Right renal pelvis (tissue), 4 donors: ENCODE measurements at regions not wholly inside any gene's neighbourhood (a gene's known extent, or its start where the extent isn't known, plus 50 kb on each side); places are given as distances from the start of the nearest gene placed in this dataset.

ENCODE experiments used
- DNase-seq, 4 donors: peaks; one replicate each; pipeline ENCODE4 v3.0.0-alpha.2; 2013; ENCODE audit warnings: low read depth in 4 of 4, low spot score in 3 of 4, missing footprints in 1 of 4

DNA sequence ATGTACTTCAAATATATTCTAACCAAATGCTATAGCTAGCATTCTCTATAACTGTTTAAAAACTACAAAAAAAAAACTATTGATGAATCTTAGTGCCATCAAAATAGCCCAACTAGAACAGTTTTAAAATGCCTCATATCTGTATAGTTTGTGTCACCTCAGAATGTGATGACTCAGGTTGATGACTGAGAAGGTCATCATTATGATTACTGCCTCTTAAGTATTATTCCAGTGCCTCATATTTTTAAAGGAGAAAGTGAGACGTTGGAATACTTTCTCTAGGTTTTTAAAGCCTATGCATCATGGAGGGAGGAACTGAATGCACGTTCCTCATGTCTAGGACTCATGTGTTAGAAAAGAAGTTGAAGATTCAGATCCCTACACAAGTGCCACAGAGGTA is 88.2 kb downstream of the TMA16 start:
- DNase-seq, result no peak

DNA sequence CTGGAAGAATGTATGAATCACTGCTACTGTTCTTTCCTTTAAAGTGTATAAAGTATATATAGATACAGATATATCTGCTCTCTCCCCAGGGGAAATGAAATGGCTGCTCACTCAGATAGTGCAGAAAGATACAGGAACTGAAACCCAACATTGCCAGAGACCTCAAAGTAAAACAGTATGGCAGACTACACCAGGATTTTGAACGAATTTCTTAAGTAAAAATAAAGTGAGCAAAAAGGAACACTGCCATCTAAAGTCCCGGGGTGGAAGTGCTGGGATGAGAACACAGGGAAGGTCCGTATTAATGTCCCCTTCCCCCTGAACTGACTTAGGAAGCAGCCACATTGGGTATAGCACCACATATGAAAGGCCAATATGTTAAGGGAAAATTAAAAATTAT is 93.4 kb downstream of the TMA16 start:
- no peak for DNase-seq

DNA sequence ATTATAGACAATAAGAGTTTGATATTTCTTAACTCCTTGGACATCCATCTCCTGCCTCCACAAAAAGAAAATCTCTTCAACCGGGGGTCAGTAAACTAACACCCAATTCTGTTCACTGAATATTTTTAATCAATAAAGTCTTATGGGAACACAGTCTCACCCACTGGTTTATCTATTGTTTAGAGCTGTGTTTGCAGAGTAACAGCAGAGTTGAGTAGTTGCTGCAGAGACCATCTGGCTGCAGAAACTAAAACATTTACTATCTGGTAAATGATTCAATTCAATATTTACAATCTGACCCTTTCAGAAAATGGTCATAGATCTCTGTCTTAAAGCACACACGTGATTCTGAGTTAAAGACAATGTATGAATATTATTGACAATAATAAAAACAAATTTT is 94.0 kb downstream of the TMA16 start:
- no peak for DNase-seq

DNA sequence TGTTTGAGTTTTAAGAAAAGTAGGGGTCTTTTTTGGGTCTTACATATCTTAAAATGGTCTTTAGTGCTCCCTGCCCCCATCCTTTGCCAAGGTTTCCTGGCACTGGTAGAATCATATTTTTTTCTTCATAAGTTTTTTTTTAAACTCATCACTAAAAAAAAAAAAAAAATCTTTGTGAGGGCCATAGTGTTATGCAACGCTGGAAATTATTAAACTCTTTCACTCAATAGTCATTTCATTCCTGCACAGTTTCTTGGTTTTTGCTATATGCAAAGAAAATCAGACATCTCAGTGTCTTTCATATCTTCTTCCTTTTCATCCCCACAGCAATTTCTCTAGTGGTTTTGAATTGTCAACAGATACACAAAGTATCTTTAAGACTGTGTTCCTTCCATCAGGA is 95.6 kb downstream of the TMA16 start:
- DNase-seq, result no peak

DNA sequence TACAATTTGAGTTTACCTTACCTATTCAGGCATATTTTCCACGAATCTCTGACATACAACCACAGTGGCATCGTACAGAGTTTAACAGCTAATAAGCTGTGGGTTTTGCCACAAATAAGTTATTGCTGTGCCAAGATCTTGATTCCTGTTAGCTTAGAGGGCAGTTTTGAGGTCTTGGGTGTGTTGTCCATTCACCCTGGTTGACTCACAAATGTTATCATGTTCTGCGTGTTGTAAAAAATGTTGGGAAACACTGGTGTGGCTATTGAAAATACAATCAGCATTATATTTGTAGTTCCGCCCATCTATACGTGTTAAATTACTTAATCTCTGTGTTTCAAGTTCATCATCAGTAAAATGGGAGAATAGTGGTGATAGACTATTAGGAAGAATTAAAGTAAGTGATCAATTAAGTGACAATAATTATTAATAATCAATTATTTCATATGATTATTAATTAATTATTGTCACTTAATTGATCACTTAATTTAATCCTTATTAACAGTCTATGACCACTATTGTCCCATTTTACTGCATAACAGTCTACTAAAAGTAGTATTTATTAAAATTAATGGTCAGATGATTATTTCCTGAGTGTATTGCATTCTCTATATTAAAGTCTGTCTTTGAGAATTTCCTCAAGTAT is 96.3 kb downstream of the TMA16 start:
- DNase-seq, result no peak

DNA sequence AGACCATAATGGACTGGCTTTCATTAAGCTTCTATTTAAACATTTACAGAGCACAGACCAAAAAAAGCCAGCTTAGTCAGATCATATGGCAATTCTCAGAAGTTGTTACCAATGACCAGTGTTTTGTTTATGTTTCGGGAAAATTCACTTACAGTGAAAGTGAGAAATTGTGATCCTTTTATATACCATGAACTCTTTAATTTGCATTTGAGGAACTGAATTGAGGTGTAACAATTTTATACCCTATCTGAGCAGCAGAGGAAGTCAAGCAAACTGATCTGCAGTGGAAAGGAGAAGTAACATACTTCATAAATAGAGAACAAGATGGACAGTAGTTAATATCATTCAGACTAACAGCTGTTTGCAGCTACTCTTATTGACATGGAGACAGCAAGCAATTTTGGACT is 97.1 kb downstream of the TMA16 start:
- DNase-seq, result no peak

DNA sequence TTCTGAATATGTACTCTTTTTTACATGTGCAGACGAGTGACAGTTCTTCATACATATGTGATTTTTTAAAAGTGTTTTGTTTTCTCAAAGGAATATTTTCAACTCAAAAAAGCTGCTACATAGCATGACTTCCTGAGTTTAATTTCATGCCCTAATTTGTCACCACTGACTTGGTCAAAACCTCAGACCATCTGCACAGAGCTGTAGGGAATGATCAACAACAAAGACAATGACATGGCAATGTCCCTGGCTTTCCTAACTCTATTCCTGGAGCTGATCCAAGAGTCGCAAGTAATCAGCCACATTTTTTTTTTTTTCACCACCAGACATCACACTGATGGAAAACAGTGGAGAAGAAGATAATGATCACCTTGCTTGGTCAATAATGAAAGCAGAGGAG is 97.7 kb downstream of the TMA16 start:
- DNase-seq, result no peak

DNA sequence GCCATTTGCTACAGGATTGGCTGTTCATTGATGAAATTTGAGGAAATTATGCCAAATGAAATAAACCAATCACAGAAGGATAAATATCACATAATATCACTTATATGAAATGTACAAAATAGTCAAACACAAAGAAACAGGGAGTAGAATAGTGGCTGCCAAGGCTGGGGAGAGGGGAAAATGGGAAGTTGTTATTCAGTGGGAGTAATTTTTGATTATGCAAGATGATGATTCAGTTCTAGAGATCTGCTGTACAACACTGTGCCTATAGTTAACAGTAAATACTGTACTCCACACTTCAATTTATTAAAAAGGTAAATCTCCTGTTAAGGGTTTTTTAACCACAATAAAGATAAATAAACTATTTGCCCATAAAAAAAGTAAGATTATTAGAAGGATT is 101.1 kb downstream of the TMA16 start:
- DNase-seq, result no peak

DNA sequence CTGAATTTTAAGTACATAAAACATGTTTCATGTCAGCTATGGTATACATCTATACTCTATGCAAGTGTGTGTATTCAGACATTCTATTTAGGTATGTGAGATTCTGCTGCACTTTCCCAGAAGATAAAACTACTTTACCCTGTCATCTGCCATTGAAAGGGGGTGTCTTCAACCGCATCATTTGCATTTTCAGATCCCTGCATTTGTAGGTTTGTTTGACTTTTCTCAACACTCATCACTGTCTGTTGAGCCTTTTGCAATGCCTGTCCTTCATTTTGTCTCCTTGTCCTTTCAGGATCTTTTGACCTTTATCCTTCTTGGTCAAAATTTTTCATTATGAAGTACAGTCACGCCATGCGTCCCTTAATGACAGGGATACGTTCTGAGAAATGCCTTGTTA is 103.5 kb downstream of the TMA16 start:
- DNase-seq, result no peak

DNA sequence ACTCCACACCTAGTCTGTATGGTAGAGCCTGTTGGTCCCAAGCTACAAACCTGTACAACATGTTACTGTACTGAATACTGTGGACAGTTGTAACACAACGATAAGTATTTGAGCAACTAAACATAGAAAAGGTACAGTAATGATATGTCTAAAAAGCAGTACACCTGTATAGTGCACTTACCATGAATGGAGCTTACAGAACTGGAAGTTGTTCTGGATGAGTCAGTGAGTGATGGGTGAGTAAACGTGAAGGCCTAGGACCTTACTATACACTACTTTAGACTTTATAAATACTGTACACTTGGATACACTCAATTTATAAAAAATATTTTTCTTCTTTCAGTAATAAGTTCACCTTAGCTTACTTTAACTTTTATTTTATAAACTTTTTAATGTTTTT is 104.0 kb downstream of the TMA16 start:
- DNase-seq, result no peak

DNA sequence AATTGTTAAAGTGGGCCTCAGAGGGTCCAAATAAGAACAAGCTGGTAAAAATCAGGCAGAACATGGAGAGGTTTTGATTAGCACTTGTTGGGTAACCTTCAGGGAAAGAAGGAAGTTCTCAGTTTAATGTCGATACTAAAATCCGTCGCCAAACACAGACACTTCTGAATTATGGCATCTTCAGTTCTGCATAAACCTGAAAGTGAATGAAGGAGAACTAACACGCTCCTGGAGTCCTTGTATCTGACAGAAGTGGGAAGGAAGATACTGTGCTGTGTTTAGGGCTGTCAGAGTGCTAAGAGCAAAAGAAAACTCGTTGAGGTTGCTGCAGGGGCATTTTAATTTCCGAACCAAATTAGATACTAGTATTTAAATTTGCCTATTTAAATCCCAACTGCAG is 106.2 kb downstream of the TMA16 start:
- DNase-seq, result no peak

DNA sequence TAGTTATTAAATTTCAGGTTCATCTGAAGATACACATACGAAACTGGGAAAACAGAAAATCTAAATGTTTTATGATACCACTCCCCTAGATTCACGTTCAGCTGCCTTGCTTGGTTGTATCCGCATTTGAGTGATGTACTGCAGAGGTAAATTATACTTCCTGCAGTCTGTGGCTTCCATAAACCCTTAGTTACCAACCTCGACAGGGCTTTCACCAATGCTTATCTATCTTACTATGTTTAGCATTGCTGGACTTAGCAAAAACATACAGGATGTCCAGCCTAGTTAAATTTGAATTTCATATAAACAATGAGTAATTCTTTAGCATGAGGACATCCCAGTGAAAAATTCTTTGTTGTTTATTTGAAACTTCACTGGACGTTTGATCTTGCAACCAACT is 108.8 kb downstream of the TMA16 start:
- no peak for DNase-seq

DNA sequence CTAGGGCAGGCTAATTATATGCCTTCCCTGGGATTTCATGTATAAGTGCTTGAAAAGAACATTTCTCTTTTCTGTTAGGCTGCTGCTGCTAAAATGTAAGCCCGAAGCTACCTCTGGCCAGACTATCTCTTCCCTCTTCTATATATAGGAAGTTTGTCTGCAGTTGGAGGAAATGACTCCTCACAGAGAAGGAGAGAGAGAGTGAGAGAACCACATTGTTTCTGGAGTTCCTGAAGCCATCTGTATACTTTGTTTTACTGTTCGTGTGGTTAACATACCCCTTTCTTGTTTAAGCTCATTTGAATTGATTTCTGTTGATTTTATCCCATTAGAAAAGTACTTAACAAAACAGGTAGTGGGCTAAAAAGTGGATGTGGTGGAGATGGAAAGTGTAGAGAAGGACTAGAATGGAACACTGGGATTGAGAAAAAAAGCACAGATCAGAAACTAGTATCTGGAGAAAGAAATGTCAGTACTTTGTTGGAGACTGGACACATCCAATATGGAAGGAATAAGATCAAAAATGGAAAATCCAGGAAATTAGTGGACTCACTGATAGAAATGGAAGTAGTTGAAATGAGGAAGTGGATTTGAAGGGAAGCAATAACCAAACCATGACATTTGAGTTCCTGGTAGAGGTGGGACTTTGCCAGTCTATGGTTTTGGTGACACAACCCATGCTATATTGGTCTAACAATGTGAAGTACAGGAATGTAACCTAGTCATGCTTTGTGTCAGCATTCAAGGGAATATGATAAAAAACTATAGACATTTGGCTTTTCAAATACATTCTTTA is 112.6 kb downstream of the TMA16 start:
- no peak for DNase-seq

DNA sequence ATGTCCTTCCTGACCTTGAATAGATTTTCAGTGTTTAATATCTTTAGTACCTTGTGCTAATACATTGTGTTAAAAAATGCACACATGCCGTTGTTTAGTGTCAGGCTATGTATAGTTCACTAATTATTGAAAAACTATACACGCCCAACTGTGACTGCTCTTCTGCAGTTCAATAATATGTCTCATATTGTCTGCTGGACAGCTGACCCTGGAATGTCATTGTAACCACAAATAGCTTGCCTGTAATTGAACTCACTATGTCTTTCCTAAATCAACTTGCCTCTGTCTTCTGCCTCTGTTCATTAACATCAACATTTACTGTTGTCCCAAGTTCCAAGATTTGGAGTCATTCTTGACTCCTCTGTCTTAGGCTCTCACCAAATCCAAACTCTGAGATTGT is 114.5 kb downstream of the TMA16 start:
- no peak for DNase-seq

DNA sequence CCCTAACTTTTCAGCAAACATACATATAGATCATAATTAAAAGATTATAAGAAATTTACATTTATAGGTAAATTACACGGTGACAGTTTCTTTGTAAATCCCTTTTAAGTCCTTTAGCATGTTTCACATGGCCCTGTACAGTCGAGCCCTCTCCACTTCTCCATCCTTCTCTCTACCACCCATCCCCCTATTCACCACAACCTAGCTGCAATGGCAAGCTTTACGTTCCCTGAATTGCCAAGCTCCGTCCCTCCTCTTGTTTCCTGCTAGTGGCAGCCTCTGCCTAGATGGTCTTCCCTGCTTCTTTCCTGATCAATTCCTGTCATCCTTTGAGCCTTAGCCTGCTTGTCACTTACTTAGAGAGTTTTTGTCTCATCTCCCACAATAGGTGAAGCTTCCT is 116.2 kb downstream of the TMA16 start:
- no peak for DNase-seq

DNA sequence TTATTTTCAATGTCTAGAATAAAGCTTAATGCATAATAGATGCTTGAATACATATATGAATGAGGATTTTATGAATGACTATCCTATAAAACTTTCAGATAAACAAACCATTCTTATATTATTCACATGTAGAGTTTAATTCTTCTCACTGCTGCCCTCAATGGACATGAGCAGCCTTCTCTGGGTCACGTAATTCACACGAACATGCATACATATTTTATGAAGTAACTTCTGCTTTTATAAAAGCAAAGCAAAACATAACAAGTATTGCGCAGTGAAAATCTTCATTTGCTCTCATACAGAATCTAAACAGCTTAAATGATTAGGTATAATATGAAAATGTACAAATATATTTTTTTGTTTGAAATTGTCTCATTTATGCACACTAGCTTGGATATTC is 116.7 kb downstream of the TMA16 start:
- DNase-seq, result no peak

DNA sequence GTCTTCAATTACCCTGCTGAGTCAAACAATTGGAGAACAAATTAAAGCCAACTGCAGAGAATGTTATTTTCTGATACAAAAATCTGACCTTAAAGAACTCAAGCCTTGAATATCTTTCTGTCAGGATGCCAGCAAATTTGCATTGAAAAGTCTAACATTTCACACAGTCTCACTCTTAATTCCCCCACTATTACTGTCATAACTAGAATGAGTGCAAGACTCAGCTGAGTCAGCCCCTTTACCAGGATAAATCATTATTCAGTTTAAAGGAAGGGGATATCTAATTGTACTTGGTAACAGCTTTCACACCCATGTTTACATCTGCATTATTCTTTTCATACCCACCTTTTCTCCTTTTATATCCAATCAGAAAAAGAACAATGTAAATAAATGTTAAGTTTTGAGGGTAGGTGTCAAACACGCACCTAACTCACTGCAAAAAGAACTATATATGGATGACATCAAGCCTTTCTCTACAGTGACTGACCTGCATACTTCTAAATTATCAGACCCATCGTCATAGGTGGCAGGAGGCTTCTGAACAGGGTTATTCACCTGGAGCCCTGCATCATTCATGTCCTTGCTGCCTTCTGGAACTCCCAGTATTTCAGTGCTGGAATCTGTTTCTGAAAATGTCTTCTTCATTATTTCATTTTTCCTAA is 117.4 kb downstream of the TMA16 start:
- no peak for DNase-seq

DNA sequence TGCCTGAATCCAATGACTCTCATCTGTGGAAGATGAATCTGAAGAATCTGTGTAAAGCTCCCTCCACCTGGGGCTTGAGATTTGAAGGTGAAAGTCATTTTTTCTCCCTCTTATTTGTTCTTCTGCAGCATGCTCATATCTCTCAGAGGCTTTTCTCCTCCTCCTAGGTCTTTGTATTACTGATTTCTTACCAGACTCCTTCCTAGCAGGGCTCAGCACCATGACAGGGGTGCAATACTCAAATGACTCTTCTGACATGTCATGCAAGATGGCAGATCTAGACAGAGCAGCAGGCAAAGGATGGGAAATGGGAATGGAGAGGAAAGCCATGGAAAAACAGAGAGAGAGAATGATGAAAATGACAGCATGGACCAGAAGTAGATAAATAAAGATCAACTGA is 118.3 kb downstream of the TMA16 start:
- no peak for DNase-seq

DNA sequence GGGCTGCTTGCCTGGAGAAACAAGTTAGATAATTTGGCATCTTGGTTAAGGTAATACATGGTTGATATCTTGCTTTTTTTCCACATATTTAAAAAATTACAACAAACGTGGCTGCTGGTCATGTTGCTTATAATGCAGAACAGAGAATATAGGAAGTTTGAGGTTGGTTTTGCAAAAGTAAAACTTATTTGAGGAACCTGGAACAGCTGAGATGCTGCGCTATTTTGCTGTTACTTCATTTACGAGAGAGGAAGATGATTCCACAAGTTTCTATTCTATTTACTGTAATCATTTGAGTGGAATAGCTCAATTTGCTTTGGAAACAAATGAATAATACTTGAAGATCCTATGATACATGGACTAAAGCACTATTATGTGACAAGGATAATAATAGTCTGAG is 118.9 kb downstream of the TMA16 start:
- no peak for DNase-seq

DNA sequence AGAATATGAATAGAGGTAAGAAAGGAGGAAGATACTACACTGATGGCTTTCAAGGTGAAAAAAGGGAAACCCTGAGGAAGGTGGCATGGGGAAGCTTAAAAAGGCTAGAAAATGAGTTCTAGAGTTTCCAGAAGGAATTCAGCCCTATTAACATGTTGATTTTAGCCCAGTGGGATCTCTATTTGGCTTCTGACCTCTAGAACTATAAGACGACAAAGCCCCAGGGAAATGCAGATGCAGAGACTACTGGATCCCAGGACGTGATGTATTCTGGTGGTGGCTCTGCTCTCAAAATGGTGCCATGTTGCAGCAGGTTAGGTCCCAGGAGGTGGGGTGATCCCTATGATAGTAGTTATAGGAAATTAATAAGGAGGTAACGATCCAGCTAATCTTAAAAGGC is 120.4 kb downstream of the TMA16 start:
- DNase-seq, result no peak

DNA sequence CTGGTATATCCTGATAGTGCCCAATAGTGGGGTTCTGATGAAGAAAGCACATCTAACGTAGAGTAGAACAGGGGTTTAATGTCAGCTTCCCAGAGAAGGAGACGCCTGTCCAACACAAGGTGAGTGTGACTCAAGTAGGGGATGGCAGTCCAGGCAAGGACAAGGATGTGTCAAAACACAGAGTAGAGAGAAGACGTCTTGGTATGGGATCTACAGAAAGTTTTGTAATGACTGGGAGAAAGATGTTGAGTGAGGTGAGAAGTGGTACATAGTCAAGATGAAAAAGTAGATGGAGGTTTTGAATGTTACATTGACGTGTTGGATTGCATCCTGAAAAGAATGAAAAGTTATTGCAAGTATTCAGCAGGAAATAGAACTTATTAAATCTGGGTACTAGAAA is 124.4 kb downstream of the TMA16 start:
- no peak for DNase-seq

DNA sequence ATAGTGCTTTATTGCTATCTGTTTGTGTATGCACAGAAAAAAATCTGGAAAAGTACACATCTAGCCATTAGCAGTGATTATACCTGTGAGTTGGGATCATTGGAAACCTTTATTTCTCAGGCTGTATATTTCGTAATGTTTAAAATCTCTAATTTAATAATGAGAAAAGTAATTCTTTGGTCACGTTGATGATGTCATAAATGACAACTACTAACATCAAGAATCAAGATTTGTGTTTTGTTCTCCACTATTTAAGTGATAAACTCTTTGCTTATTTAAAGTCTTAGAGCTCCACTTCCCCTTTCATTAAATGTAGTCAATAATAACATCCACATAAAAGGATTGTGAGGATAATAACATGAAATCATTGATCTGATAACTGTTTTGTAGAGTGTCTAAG is 126.2 kb downstream of the TMA16 start:
- no peak for DNase-seq
